GM12878 (cell line): ENCODE measurements at regions not wholly inside any gene's neighbourhood (a gene's known extent, or its start where the extent isn't known, plus 50 kb on each side); places are given as distances from the start of the nearest gene placed in this dataset.

Experiments
- ATAC-seq: fragments of 200-7000 bp; cut with Tn5 transposase; 3 replicates; pipeline ENCODE4 v1.9.1; 2020; ENCODE audit warnings: mild to moderate bottlenecking, moderate library complexity
- BruUV-seq: library from RNA; stranded (reverse); fragments of 400-500 nt; replicated peaks from 2 replicates; lab custom pipeline; 2021; lab: Mats Ljungman, UMichigan
- CTCF ChIA-PET: fragments of 300-600 bp; sonication (Branson Sonifier 250); formaldehyde crosslinking; extraction: SDS; loops from one replicate; lab custom pipeline; 2021; ENCODE audit warnings: inconsistent platforms; lab: Yijun Ruan, JAX
- POLR2A ChIA-PET: fragments of 350-600 bp; formaldehyde crosslinking; extraction: SDS; loops from one replicate; lab custom pipeline; 2021; ENCODE audit warnings: inconsistent platforms; lab: Charles Lee
- RAD21 ChIA-PET: fragments of 300-600 bp; sonication (Branson Sonifier 250); formaldehyde crosslinking; loops from one replicate; lab custom pipeline; 2023; ENCODE audit warnings: antibody characterized with exemption; ENCODE audit not compliant: unreplicated experiment; lab: Charles Lee
- SMC1A ChIA-PET: fragments of 300-600 bp; sonication (Branson Sonifier 250); formaldehyde crosslinking; loops from one replicate; lab custom pipeline; 2023; ENCODE audit not compliant: unreplicated experiment, uncharacterized antibody; lab: Charles Lee
- DNase-seq: peaks from one replicate; pipeline ENCODE4 v3.0.0-alpha.2; 2011; ENCODE audit warnings: low read depth, low spot score
- FAIRE-seq: peaks from 3 replicates; lab custom pipeline; 2011; peaks lifted over from hg19 to GRCh38; lab: Jason Lieb, UNC
- H2AFZ ChIP-seq: 2 replicates; pipeline ENCODE4 v1.6.0; 2011; ENCODE audit warnings: low read depth, low read length, control low read depth; ENCODE audit not compliant: control insufficient read depth
- H3K27ac ChIP-seq: 2 replicates; pipeline ENCODE4 v1.5.1; 2011; ENCODE audit warnings: control low read depth; ENCODE audit not compliant: control insufficient read depth, insufficient read depth
- H3K27me3 ChIP-seq, 2 experiments: replicated peaks in 1 of 2; 2 replicates each; pipeline versions ENCODE4 v1.6.0 to v1.6.1; 2011; ENCODE audit warnings: low read length in 1 of 2; ENCODE audit not compliant: control insufficient read depth in 2 of 2, insufficient read depth in 2 of 2
- H3K36me3 ChIP-seq, 2 experiments: 2 replicates each; pipeline ENCODE4 v1.5.1; 2011; ENCODE audit warnings: low read length in 1 of 2; ENCODE audit not compliant: control insufficient read depth in 2 of 2, insufficient read depth in 2 of 2
- H3K4me1 ChIP-seq: 2 replicates; pipeline ENCODE4 v1.6.1; 2011; ENCODE audit warnings: mild to moderate bottlenecking, low read length, moderate library complexity, mixed read lengths; ENCODE audit not compliant: control insufficient read depth, insufficient read depth
- H3K4me2 ChIP-seq: 2 replicates; pipeline ENCODE4 v1.6.0; 2011; ENCODE audit warnings: control low read depth; ENCODE audit not compliant: control insufficient read depth, insufficient read depth
- H3K4me3 ChIP-seq: fragments of 200-600 bp; sonication (generic); 2 replicates; pipeline ENCODE4 v1.5.1; 2016
- H3K79me2 ChIP-seq: 2 replicates; pipeline ENCODE4 v1.6.0; 2011; ENCODE audit warnings: low read length; ENCODE audit not compliant: control insufficient read depth, insufficient read depth
- H3K9ac ChIP-seq: 2 replicates; pipeline ENCODE4 v1.8.0; 2011; ENCODE audit warnings: low read length, control low read depth, mixed read lengths; ENCODE audit not compliant: control insufficient read depth, insufficient read depth
- H3K9me3 ChIP-seq: replicated peaks from 3 replicates; pipeline ENCODE4 v1.5.1; 2011; ENCODE audit warnings: mild to moderate bottlenecking, low read length; ENCODE audit not compliant: control insufficient read depth, insufficient read depth
- H4K20me1 ChIP-seq: 2 replicates; pipeline ENCODE4 v1.6.0; 2011; ENCODE audit not compliant: control insufficient read depth, insufficient read depth
- ELK1 ChIP-seq: IDR thresholded peaks from 2 replicates; pipeline ENCODE4 v1.6.1; 2012; ENCODE audit warnings: low read depth, low read length, improper control_type of control experiment
- ESRRA ChIP-seq: IDR thresholded peaks from 2 replicates; pipeline ENCODE4 v1.6.1; 2012; ENCODE audit warnings: mild to moderate bottlenecking, low read length, improper control_type of control experiment
- ETV6 ChIP-seq, 2 experiments: fragments of 450-650 bp in 1 of 2; IDR thresholded peaks in 1 of 2; conservative IDR thresholded peaks in 1 of 2; 2 replicates each; pipeline ENCODE4 v1.6.1; 2014; ENCODE audit warnings: antibody characterized with exemption in 1 of 2, borderline replicate concordance in 1 of 2, low read depth in 1 of 2, mild to moderate bottlenecking in 1 of 2, moderate library complexity in 1 of 2
- HCFC1 ChIP-seq: fragments of 150-350 bp; IDR thresholded peaks from 2 replicates; pipeline ENCODE4 v1.6.1; 2014; ENCODE audit warnings: low read length
- IRF4 ChIP-seq: IDR thresholded peaks from 2 replicates; pipeline ENCODE4 v1.6.1; 2011; ENCODE audit warnings: low read depth, low read length
- LARP7 ChIP-seq: fragments of 450-650 bp; IDR thresholded peaks from 2 replicates; pipeline ENCODE4 v1.6.1; 2017; ENCODE audit warnings: mild to moderate bottlenecking
- MLLT1 ChIP-seq: fragments of 450-650 bp; IDR thresholded peaks from 2 replicates; pipeline ENCODE4 v1.6.1; 2016; ENCODE audit warnings: mild to moderate bottlenecking
- MTA2 ChIP-seq: fragments of 450-650 bp; IDR thresholded peaks from 2 replicates; pipeline ENCODE4 v1.6.1; 2016; ENCODE audit warnings: low read depth, mild to moderate bottlenecking, moderate library complexity
- MTA3 ChIP-seq: IDR thresholded peaks from 2 replicates; pipeline ENCODE4 v1.6.1; 2012; ENCODE audit warnings: low read length, inconsistent platforms, borderline replicate concordance
- NFYB ChIP-seq: IDR thresholded peaks from 2 replicates; pipeline ENCODE4 v1.6.1; 2011; ENCODE audit warnings: low read depth, mild to moderate bottlenecking, low read length, improper control_type of control experiment, moderate library complexity; ENCODE audit not compliant: insufficient read depth
- PKNOX1 ChIP-seq: fragments of 450-650 bp; IDR thresholded peaks from 2 replicates; pipeline ENCODE4 v1.6.1; 2016; ENCODE audit warnings: mild to moderate bottlenecking
- SIX5 ChIP-seq: IDR thresholded peaks from 2 replicates; pipeline ENCODE4 v1.6.1; 2011; ENCODE audit warnings: mild to moderate bottlenecking, low read depth, low read length, moderate library complexity; ENCODE audit not compliant: severe bottlenecking
- SRF ChIP-seq, 2 experiments: IDR thresholded peaks; 2 replicates each; pipeline ENCODE4 v1.6.1; 2011; ENCODE audit warnings: low read depth in 2 of 2, low read length in 2 of 2, mild to moderate bottlenecking in 1 of 2, moderate library complexity in 1 of 2
- STAT1 ChIP-seq: fragments of 450-650 bp; conservative IDR thresholded peaks from 2 replicates; pipeline ENCODE4 v1.6.1; 2014; ENCODE audit warnings: antibody characterized with exemption, mild to moderate bottlenecking
- SUPT20H ChIP-seq: IDR thresholded peaks from 2 replicates; pipeline ENCODE4 v1.6.1; 2011; ENCODE audit warnings: low read depth, mild to moderate bottlenecking, low read length, moderate library complexity, borderline replicate concordance; ENCODE audit not compliant: control insufficient read depth
- ZNF24 ChIP-seq: fragments of 450-650 bp; IDR thresholded peaks from 2 replicates; pipeline ENCODE4 v1.6.1; 2017; ENCODE audit warnings: antibody characterized with exemption, mild to moderate bottlenecking
- ZNF622 ChIP-seq: fragments of 450-650 bp; IDR thresholded peaks from 2 replicates; pipeline ENCODE4 v1.6.1; 2017; ENCODE audit warnings: mild to moderate bottlenecking, inconsistent platforms
- WGBS: methylation state at CpG from one replicate; pipeline ENCODE4 v1.1.6; 2016; ENCODE audit warnings: low lambda C conversion rate; ENCODE audit not compliant: insufficient replicate concordance, insufficient coverage; ENCODE audit errors: missing lambda C conversion rate; 5-methylcytosine and 5-hydroxymethylcytosine counted together
- in situ Hi-C: fragments of 300-500 bp; cut with MboI; formaldehyde crosslinking; loops from 9 replicates; pipeline ENCODE4 v1.14.3; 2018; ENCODE audit warnings: mixed read lengths
- intact Hi-C: fragments of 100-400 bp; cut with micrococcal nuclease; formaldehyde crosslinking; loops from one replicate; pipeline ENCODE4 v1.14.2; 2022; ENCODE audit not compliant: unreplicated experiment

- DNase-seq (no peak), ATAC-seq (no peak), FAIRE-seq (no peak)
- no peaks in the 10 kb centered on the region; the same call in 2 of the 3 replicates for H3K9me3 ChIP-seq
- H3K4me3 ChIP-seq: no peak overlapping the region
- H3K27me3 ChIP-seq: no peaks in the 10 kb centered on the region
- RAD21 ChIA-PET: no interaction called here
- H3K9ac ChIP-seq: no peak overlapping the region
- no TSS peak for BruUV-seq
- H3K27ac ChIP-seq: no peak overlapping the region
- POLR2A ChIA-PET: no interaction called here
- intact Hi-C loops: no loop called here
- no peak overlapping the region for H3K4me2 ChIP-seq
- H3K79me2 ChIP-seq: no peaks in the 10 kb centered on the region
- no peak overlapping the region for H2AFZ ChIP-seq
- CTCF ChIA-PET: no interaction called here
- H3K36me3 ChIP-seq: no peaks in the 10 kb centered on the region
- 39% methylated on average over 2 of the region's 2 CpGs for WGBS
- TF ChIP-seq ELK1 (no peak), NFYB (no peak), SUPT20H (no peak)
- SMC1A ChIA-PET: no interaction called here
- H3K4me1 ChIP-seq: no peaks in the 10 kb centered on the region
- in situ Hi-C loops: no loop called here
- no peaks in the 10 kb centered on the region for H4K20me1 ChIP-seq
Measured at GRCh38 chr5:4044881-4045280, 449.2 kb downstream of the IRX1 start.

- no peak overlapping the region for H2AFZ ChIP-seq
- RAD21 ChIA-PET: no interaction called here
- no peak overlapping the region for H3K27ac ChIP-seq
- no peak overlapping the region for H3K4me2 ChIP-seq
- no peaks in the 10 kb centered on the region for H3K36me3 ChIP-seq
- CTCF ChIA-PET: no interaction called here
- intact Hi-C loops: no loop called here
- no peaks in the 10 kb centered on the region for H3K27me3 ChIP-seq
- BruUV-seq: no TSS peak
- in situ Hi-C loops: no loop called here
- SMC1A ChIA-PET: no interaction called here
- no peaks in the 10 kb centered on the region for H4K20me1 ChIP-seq
- H3K79me2 ChIP-seq: no peaks in the 10 kb centered on the region
- H3K4me3 ChIP-seq: no peak overlapping the region
- 41% methylated on average over 4 of the region's 4 CpGs for WGBS
- no peak for FAIRE-seq
- ATAC-seq: no peak
- POLR2A ChIA-PET: no interaction called here
- H3K9ac ChIP-seq: no peak overlapping the region
- H3K4me1 ChIP-seq: no peaks in the 10 kb centered on the region
- DNase-seq: no peak
- no peaks in the 10 kb centered on the region; the same call in 2 of the 3 replicates for H3K9me3 ChIP-seq
- TF ChIP-seq ESRRA (no peak), LARP7 (no peak), ETV6 (conservative IDR thresholded peaks at IDR 0.05 in 1 of 2, IDR thresholded peaks at IDR 0.05 in 1 of 2; ENCODE audit: borderline replicate concordance in 1 of 2, low read depth in 1 of 2) (no peak), ZNF622 (no peak), HCFC1 (no peak), MTA2 (no peak), SRF (IDR thresholded peaks at IDR 0.05; ENCODE audit: low read depth in 2 of 2, low read length in 2 of 2) (no peak), STAT1 (no peak), IRF4 (no peak), ZNF24 (no peak), SIX5 (no peak), MTA3 (no peak), PKNOX1 (no peak), MLLT1 (no peak)
Measured at GRCh38 chr5:4048398-4048797, 452.8 kb downstream of the IRX1 start.
